Astrocyte of the spinal cord (primary cell): ENCODE measurements at regions not wholly inside any gene's neighbourhood (a gene's known extent, or its start where the extent isn't known, plus 50 kb on each side); places are given as distances from the start of the nearest gene placed in this dataset.
A peak's percentile ranks its signal among the peaks of the same experiment; 100 is the strongest.

Experiments used
- DNase-seq: peaks from one replicate; pipeline ENCODE4 v3.0.0; 2011; ENCODE audit warnings: low read depth, low spot score
- H3K4me3 ChIP-seq: 2 replicates; pipeline ENCODE4 v1.5.1; 2011; ENCODE audit warnings: low read depth, mild to moderate bottlenecking, low read length, moderate library complexity
- CTCF ChIP-seq: IDR thresholded peaks from 2 replicates; pipeline ENCODE4 v1.5.1; 2012; ENCODE audit warnings: low read depth, mild to moderate bottlenecking, low read length, inconsistent platforms
- in situ Hi-C: cut with HindIII; loops from 2 replicates; pipeline ENCODE4 v1.10.0; 2017; ENCODE audit warnings: low sequenced_read_pairs

- in situ Hi-C loops = no loop called here
- no peak overlapping the region for H3K4me3 ChIP-seq
- no peak for DNase-seq
- TF ChIP-seq CTCF = no peak
These were observed 162.5 kb upstream of the SLITRK1 start for GRCh38 chr13:84044805-84045204.

- no peak for DNase-seq
- no peak overlapping the region for H3K4me3 ChIP-seq
- in situ Hi-C loops = no loop called here
- TF ChIP-seq CTCF = no peak
These were observed 155.7 kb upstream of the SLITRK1 start for GRCh38 chr13:84038001-84038400.

GRCh38 chr13:84032116-84032515 is 149.8 kb upstream of the SLITRK1 start:
- no peak overlapping the region for H3K4me3 ChIP-seq
- peak; percentile 14 for DNase-seq
- in situ Hi-C loops = no loop called here
- no peak for TF ChIP-seq CTCF

- DNase-seq = no peak
- H3K4me3 ChIP-seq = no peak overlapping the region
- TF ChIP-seq CTCF = no peak
- in situ Hi-C loops = no loop called here
These were observed 148.8 kb upstream of the SLITRK1 start for GRCh38 chr13:84031120-84031519.

GRCh38 chr13:84029396-84029795 is 147.1 kb upstream of the SLITRK1 start:
- in situ Hi-C loops = no loop called here
- DNase-seq = no peak
- TF ChIP-seq CTCF = no peak
- H3K4me3 ChIP-seq = no peak overlapping the region

GRCh38 chr13:84025824-84026223 is 143.6 kb upstream of the SLITRK1 start:
- in situ Hi-C loops = no loop called here
- DNase-seq = no peak
- H3K4me3 ChIP-seq = no peak overlapping the region
- TF ChIP-seq CTCF = no peak

GRCh38 chr13:83996415-83996814 is 114.1 kb upstream of the SLITRK1 start:
- in situ Hi-C loops = no loop called here
- DNase-seq = no peak

More at GRCh38 chr13:83996415-83996814, 114.1 kb upstream of the SLITRK1 start:
- peak overlapping the region; percentile 2 for H3K4me3 ChIP-seq
- TF ChIP-seq CTCF = no peak
